ENCODE measurements at regions not wholly inside any gene's neighbourhood (a gene's known extent, or its start where the extent isn't known, plus 50 kb on each side); places are given as distances from the start of the nearest gene placed in this dataset.

DNA sequence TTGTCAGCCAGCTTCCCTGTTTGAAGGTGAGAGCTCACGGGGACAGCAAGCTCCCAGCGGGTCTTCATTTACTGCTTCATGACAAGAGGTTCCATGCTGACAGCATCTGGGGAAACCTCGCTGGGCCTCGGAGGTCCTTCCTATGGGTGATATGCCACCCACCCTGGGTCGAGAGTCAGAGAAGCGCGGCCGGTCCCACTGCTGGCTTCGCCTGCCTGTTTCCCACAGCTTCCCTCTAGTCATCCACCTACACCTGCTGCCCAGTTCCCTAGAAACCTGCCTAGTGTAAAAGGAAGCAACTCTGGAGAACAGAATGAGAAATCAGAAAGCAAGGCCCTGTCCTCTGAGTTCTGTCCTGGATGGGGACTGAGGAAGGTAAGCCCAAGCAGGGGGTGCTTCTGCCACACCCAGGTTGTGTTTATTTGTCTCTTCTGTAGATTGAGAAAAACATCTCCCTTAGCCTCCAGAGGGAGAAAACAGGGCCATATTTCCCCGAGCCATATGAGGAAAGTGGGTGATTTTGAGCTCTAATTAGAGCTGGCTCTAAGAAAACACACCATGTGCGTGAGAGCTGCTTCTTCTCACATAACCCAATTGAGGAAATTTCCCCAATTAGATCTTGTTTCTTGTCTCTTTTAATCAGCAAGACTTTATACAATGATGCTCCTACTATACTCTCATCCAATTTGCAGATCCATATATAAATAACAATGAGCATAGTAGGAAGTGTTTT is 504.3 kb downstream of the IRS2 start:
- Histone ChIP-seq H3K27ac (ENCODE audit: low read depth, low read length, severe bottlenecking) (no peak overlapping the region), H3K36me3 (ENCODE audit: control insufficient read depth, insufficient read depth, low read length) (no peaks in the 10 kb centered on the region), H3K4me3 (ENCODE audit: extremely low read depth, insufficient read depth, low read length, poor library complexity, severe bottlenecking) (no peak overlapping the region), H3K9me3 (ENCODE audit: control insufficient read depth, low read length) (no peaks in the 10 kb centered on the region), H3K4me1 (ENCODE audit: control insufficient read depth, insufficient read depth, low read length, poor library complexity, severe bottlenecking) (no peaks in the 10 kb centered on the region)
- WGBS, 2 experiments (ENCODE audit: insufficient coverage in 2 of 2), result 79 to 82% methylated on average over 6 to 8 of the region's 11 CpGs

GRCh38 chr13:109281017-109281902 is 505.1 kb downstream of the IRS2 start:
- peaks cover 2% of the 10 kb centered on the region for H3K4me1 ChIP-seq (ENCODE audit: control insufficient read depth, insufficient read depth, low read length, poor library complexity, severe bottlenecking)
- no peaks in the 10 kb centered on the region for H3K9me3 ChIP-seq (ENCODE audit: control insufficient read depth, low read length)
- H3K36me3 ChIP-seq (ENCODE audit: control insufficient read depth, insufficient read depth, low read length), result no peaks in the 10 kb centered on the region
- H3K27ac ChIP-seq (ENCODE audit: low read depth, low read length, severe bottlenecking), result no peak overlapping the region
- H3K4me3 ChIP-seq (ENCODE audit: extremely low read depth, insufficient read depth, low read length, poor library complexity, severe bottlenecking), result no peak overlapping the region
- WGBS, 2 experiments (ENCODE audit: insufficient coverage in 2 of 2), result 87 to 89% methylated on average over 7 to 9 of the region's 11 CpGs

GRCh38 chr13:109276261-109276660 is 510.1 kb downstream of the IRS2 start:
- Histone ChIP-seq H3K36me3 (ENCODE audit: control insufficient read depth, insufficient read depth, low read length) (no peaks in the 10 kb centered on the region), H3K4me1 (ENCODE audit: control insufficient read depth, insufficient read depth, low read length, poor library complexity, severe bottlenecking) (peaks cover 33% of the 10 kb centered on the region), H3K27ac (ENCODE audit: low read depth, low read length, severe bottlenecking) (no peak overlapping the region), H3K9me3 (ENCODE audit: control insufficient read depth, low read length) (no peaks in the 10 kb centered on the region), H3K4me3 (ENCODE audit: extremely low read depth, insufficient read depth, low read length, poor library complexity, severe bottlenecking) (no peak overlapping the region)
- 85 to 100% methylated on average over 1 to 4 of the region's 4 CpGs for WGBS, 2 experiments (ENCODE audit: insufficient coverage in 2 of 2)

GRCh38 chr13:109275852-109276251 is 510.5 kb downstream of the IRS2 start:
- 91 to 100% methylated on average over 2 to 3 of the region's 5 CpGs for WGBS, 2 experiments (ENCODE audit: insufficient coverage in 2 of 2)
- no peaks in the 10 kb centered on the region for H3K9me3 ChIP-seq (ENCODE audit: control insufficient read depth, low read length)
- H3K4me3 ChIP-seq (ENCODE audit: extremely low read depth, insufficient read depth, low read length, poor library complexity, severe bottlenecking), result no peak overlapping the region
- H3K27ac ChIP-seq (ENCODE audit: low read depth, low read length, severe bottlenecking), result no peak overlapping the region
- no peaks in the 10 kb centered on the region for H3K36me3 ChIP-seq (ENCODE audit: control insufficient read depth, insufficient read depth, low read length)
- peaks cover 35% of the 10 kb centered on the region for H3K4me1 ChIP-seq (ENCODE audit: control insufficient read depth, insufficient read depth, low read length, poor library complexity, severe bottlenecking)

- no peaks in the 10 kb centered on the region for H3K9me3 ChIP-seq (ENCODE audit: control insufficient read depth, low read length)
- no peaks in the 10 kb centered on the region for H3K36me3 ChIP-seq (ENCODE audit: control insufficient read depth, insufficient read depth, low read length)
- peak overlapping the region; percentile 93 for H3K27ac ChIP-seq (ENCODE audit: low read depth, low read length, severe bottlenecking)
- peaks cover 35% of the 10 kb centered on the region for H3K4me1 ChIP-seq (ENCODE audit: control insufficient read depth, insufficient read depth, low read length, poor library complexity, severe bottlenecking)
- H3K4me3 ChIP-seq (ENCODE audit: extremely low read depth, insufficient read depth, low read length, poor library complexity, severe bottlenecking), result no peak overlapping the region
- 90 to 99% methylated on average over 5 to 6 of the region's 11 CpGs for WGBS, 2 experiments (ENCODE audit: insufficient coverage in 2 of 2)
These were observed 511.1 kb downstream of the IRS2 start for GRCh38 chr13:109275139-109275745.

GRCh38 chr13:109274188-109274821 is 512.1 kb downstream of the IRS2 start:
- peaks cover 35% of the 10 kb centered on the region for H3K4me1 ChIP-seq (ENCODE audit: control insufficient read depth, insufficient read depth, low read length, poor library complexity, severe bottlenecking)
- 45 to 48% methylated on average over 3 to 5 of the region's 5 CpGs for WGBS, 2 experiments (ENCODE audit: insufficient coverage in 2 of 2)

DNA sequence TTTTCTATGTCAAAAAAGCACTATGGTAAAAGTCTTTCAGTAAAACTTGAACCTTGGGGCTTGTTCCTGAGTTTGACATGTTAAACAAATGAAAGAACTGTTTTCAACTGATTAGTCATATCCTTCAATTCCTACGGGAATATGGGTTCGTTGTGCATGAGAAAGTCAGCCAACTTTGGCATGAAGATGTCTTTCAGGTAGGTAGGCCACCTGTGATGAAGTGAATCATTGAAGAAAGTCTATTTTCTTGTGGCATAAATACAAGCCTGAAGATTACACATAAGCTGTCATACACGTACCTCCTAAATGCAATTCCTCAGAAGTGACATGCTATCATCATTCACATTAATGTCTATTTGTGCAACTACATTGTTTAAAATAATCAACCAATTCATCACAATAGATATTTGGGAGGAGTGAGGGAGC is 513.0 kb downstream of the IRS2 start:
- Histone ChIP-seq H3K27ac (ENCODE audit: low read depth, low read length, severe bottlenecking) (peak overlapping the region; percentile 66), H3K9me3 (ENCODE audit: control insufficient read depth, low read length) (no peaks in the 10 kb centered on the region), H3K36me3 (ENCODE audit: control insufficient read depth, insufficient read depth, low read length) (no peaks in the 10 kb centered on the region), H3K4me1 (ENCODE audit: control insufficient read depth, insufficient read depth, low read length, poor library complexity, severe bottlenecking) (peaks cover 35% of the 10 kb centered on the region), H3K4me3 (ENCODE audit: extremely low read depth, insufficient read depth, low read length, poor library complexity, severe bottlenecking) (no peak overlapping the region)
- WGBS, 2 experiments (ENCODE audit: insufficient coverage in 2 of 2), result 60 to 80% methylated on average over 1 to 2 of the region's 3 CpGs

More at GRCh38 chr13:109274188-109274821, 512.1 kb downstream of the IRS2 start:
- H3K27ac ChIP-seq (ENCODE audit: low read depth, low read length, severe bottlenecking), result peak overlapping the region; percentile 93
- no peaks in the 10 kb centered on the region for H3K36me3 ChIP-seq (ENCODE audit: control insufficient read depth, insufficient read depth, low read length)
- no peaks in the 10 kb centered on the region for H3K9me3 ChIP-seq (ENCODE audit: control insufficient read depth, low read length)
- H3K4me3 ChIP-seq (ENCODE audit: extremely low read depth, insufficient read depth, low read length, poor library complexity, severe bottlenecking), result no peak overlapping the region

- H3K27ac ChIP-seq (ENCODE audit: low read depth, low read length, severe bottlenecking), result peak overlapping the region; percentile 66
- peaks cover 35% of the 10 kb centered on the region for H3K4me1 ChIP-seq (ENCODE audit: control insufficient read depth, insufficient read depth, low read length, poor library complexity, severe bottlenecking)
- H3K4me3 ChIP-seq (ENCODE audit: extremely low read depth, insufficient read depth, low read length, poor library complexity, severe bottlenecking), result peak overlapping the region; percentile 8
- no peaks in the 10 kb centered on the region for H3K36me3 ChIP-seq (ENCODE audit: control insufficient read depth, insufficient read depth, low read length)
- 100% methylated on average over 1 of the region's 6 CpGs; no CpG with 5 or more reads in 1 of the 2 experiments for WGBS, 2 experiments (ENCODE audit: insufficient coverage in 2 of 2)
- no peaks in the 10 kb centered on the region for H3K9me3 ChIP-seq (ENCODE audit: control insufficient read depth, low read length)
These were observed 513.6 kb downstream of the IRS2 start for GRCh38 chr13:109272595-109273325.

DNA sequence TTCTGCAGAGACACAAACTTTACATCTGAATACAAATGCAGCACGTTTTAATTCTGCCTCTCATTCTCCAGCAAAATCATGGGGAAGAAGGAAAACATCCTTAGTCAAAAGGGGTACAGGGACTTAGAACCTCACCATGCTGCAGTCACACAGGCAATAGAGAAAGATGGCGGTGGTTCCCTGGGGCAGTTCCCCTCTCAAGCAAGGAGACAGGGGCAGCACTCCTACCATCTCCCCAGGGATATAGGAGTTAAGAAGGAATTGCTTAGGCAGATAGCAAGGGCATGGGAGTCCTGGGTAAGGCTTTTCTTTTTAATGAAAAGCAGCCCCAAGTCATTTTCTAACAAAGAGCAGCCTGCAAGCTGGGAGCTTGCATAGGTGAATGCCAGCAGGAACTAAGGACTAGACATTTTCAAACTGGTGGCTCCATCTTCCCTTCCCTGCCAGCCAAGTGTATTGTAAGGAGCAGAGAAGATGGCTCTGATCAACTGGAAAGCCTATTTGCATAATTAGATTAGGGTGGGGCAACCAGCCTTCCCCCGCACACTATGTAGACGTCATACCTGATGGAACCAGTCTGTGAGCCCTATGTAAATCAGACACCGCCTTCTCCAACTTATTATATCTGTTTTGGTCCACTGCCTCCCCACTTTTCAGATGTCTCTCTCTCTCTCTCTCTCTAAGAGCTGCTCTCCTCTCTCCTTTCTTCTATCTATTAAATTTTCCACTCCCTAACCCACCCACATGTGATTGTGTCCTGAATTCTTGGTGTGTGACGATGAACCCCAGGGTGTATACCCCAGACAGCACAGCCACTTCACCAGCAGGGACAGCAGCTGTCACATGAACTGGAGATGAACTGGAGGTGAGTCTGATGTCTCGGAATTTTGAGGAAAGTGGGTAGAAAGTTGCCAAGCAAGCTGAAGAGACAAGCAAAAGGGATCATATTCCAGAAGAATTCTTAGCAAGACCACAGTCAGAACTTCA is 514.5 kb downstream of the IRS2 start:
- Histone ChIP-seq H3K4me3 (ENCODE audit: extremely low read depth, insufficient read depth, low read length, poor library complexity, severe bottlenecking) (no peak overlapping the region), H3K9me3 (ENCODE audit: control insufficient read depth, low read length) (no peaks in the 10 kb centered on the region), H3K27ac (ENCODE audit: low read depth, low read length, severe bottlenecking) (no peak overlapping the region), H3K4me1 (ENCODE audit: control insufficient read depth, insufficient read depth, low read length, poor library complexity, severe bottlenecking) (peaks cover 35% of the 10 kb centered on the region), H3K36me3 (ENCODE audit: control insufficient read depth, insufficient read depth, low read length) (no peaks in the 10 kb centered on the region)
- WGBS, 2 experiments (ENCODE audit: insufficient coverage in 2 of 2), result 78 to 79% methylated on average over 5 of the region's 7 CpGs

Measured in mesodermal cell (in vitro differentiated cells).